Peyer's patch (tissue), 4 donors: ENCODE measurements at regions not wholly inside any gene's neighbourhood (a gene's known extent, or its start where the extent isn't known, plus 50 kb on each side); places are given as distances from the start of the nearest gene placed in this dataset.

Source experiments
- DNase-seq, 3 donors: peaks; one replicate each; pipeline ENCODE4 v3.0.0-alpha.2; 2017 to 2019
- H3K27ac ChIP-seq, 4 donors: fragments of 200-600 bp; sonication (generic); one replicate each; pipeline ENCODE4 v1.5.1; 2016 to 2019
- H3K27me3 ChIP-seq, 2 donors: fragments of 200-600 bp; sonication (generic); one replicate each; pipeline ENCODE4 v1.5.1; 2019
- H3K36me3 ChIP-seq, 3 donors: fragments of 200-600 bp; sonication (generic); one replicate each; pipeline ENCODE4 v1.5.1; 2016 to 2019
- H3K4me1 ChIP-seq, 4 donors: fragments of 200-600 bp; sonication (generic); one replicate each; pipeline ENCODE4 v1.5.1; 2016 to 2019
- H3K4me3 ChIP-seq, 4 donors: fragments of 200-600 bp; sonication (generic); 1 replicate in 3 of 4; 2 replicates in 1 of 4; pipeline ENCODE4 v1.5.1; 2016 to 2019; ENCODE audit warnings: mild to moderate bottlenecking in 1 of 4
- H3K9me3 ChIP-seq, 4 donors: fragments of 200-600 bp; sonication (generic); one replicate each; pipeline ENCODE4 v1.5.1; 2016 to 2019; ENCODE audit warnings: mild to moderate bottlenecking in 1 of 4
- CTCF ChIP-seq, 6 experiments: fragments of 450-650 bp in 4 of 6; fragments of 200-600 bp in 2 of 6; sonication (generic) in 1 of 6; IDR thresholded peaks; one replicate each; pipeline ENCODE4 v1.5.1; 2017 to 2019; ENCODE audit warnings: antibody characterized with exemption in 6 of 6, mild to moderate bottlenecking in 3 of 6, moderate library complexity in 1 of 6
- POLR2A ChIP-seq, 2 donors: fragments of 450-650 bp; IDR thresholded peaks; one replicate each; pipeline ENCODE4 v1.5.1; 2017; ENCODE audit warnings: antibody characterized with exemption in 2 of 2, mild to moderate bottlenecking in 2 of 2, moderate library complexity in 2 of 2

GRCh38 chrX:68892651-68893050 lies 63.8 kb downstream of the EFNB1 start:
- Histone ChIP-seq H3K9me3 (no peaks in the 10 kb centered on the region), H3K36me3 (no peaks in the 10 kb centered on the region), H3K27ac (no peak overlapping the region), H3K4me1 (peaks cover 0 to 19% (median 0%) of the 10 kb centered on the region in 4 donors), H3K27me3 (no peaks in the 10 kb centered on the region), H3K4me3 (no peak overlapping the region)
- DNase-seq, result no peak
- TF ChIP-seq POLR2A (IDR thresholded peaks at IDR 0.05) (no peak), CTCF (IDR thresholded peaks at IDR 0.05) (no peak)

GRCh38 chrX:68892134-68892533 lies 63.3 kb downstream of the EFNB1 start:
- Histone ChIP-seq H3K27ac (no peak overlapping the region), H3K36me3 (no peaks in the 10 kb centered on the region), H3K4me1 (peaks cover 0 to 19% (median 0%) of the 10 kb centered on the region in 4 donors), H3K27me3 (no peaks in the 10 kb centered on the region), H3K9me3 (no peaks in the 10 kb centered on the region), H3K4me3 (no peak overlapping the region)
- TF ChIP-seq POLR2A (IDR thresholded peaks at IDR 0.05) (no peak), CTCF (IDR thresholded peaks at IDR 0.05) (no peak)
- DNase-seq, result no peak
